H1 (cell line): ENCODE measurements at regions not wholly inside any gene's neighbourhood (a gene's known extent, or its start where the extent isn't known, plus 50 kb on each side); places are given as distances from the start of the nearest gene placed in this dataset.

Experiments used
- CTCF ChIA-PET: fragments of 300-600 bp; sonication (Branson Sonifier 250); formaldehyde crosslinking; loops from one replicate; lab custom pipeline; 2021; ENCODE audit not compliant: partially characterized antibody; lab: Charles Lee
- POLR2A ChIA-PET: fragments of 300-600 bp; sonication (Branson Sonifier 250); formaldehyde crosslinking; loops from one replicate; lab custom pipeline; 2021; ENCODE audit warnings: inconsistent platforms; ENCODE audit not compliant: partially characterized antibody; lab: Charles Lee
- DNase-seq, 2 experiments: peaks; one replicate each; pipeline versions ENCODE4 v3.0.0 to v3.0.0-alpha.2; 2010 to 2022; ENCODE audit warnings: low spot score in 2 of 2, low read depth in 1 of 2, mixed read lengths in 1 of 2
- FAIRE-seq: peaks from 2 replicates; lab custom pipeline; 2011; peaks lifted over from hg19 to GRCh38; lab: Jason Lieb, UNC
- H2AFZ ChIP-seq: 2 replicates; pipeline ENCODE4 v1.8.1; 2012; ENCODE audit warnings: low read length, inconsistent platforms
- H2AK5ac ChIP-seq: 2 replicates; pipeline ENCODE4 v1.6.1; 2013; ENCODE audit warnings: low read depth, low read length
- H2BK120ac ChIP-seq: replicated peaks from 2 replicates; pipeline ENCODE3; 2013; ENCODE audit warnings: low read depth, low read length, inconsistent platforms
- H2BK12ac ChIP-seq: 2 replicates; pipeline ENCODE4 v1.6.1; 2013; ENCODE audit warnings: low read depth, low read length
- H2BK15ac ChIP-seq: 2 replicates; pipeline ENCODE4 v1.6.1; 2013; ENCODE audit warnings: low read length
- H2BK20ac ChIP-seq: 2 replicates; pipeline ENCODE4 v1.6.1; 2013; ENCODE audit warnings: low read length
- H2BK5ac ChIP-seq: 2 replicates; pipeline ENCODE4 v1.6.1; 2013; ENCODE audit warnings: low read depth, low read length
- H3K14ac ChIP-seq: 2 replicates; pipeline ENCODE4 v1.6.1; 2013; ENCODE audit warnings: inconsistent platforms; ENCODE audit not compliant: insufficient read length
- H3K18ac ChIP-seq: 2 replicates; pipeline ENCODE4 v1.6.1; 2013; ENCODE audit warnings: low read length; ENCODE audit errors: extremely low read depth
- H3K23ac ChIP-seq: 2 replicates; pipeline ENCODE4 v1.6.1; 2013; ENCODE audit warnings: inconsistent platforms; ENCODE audit not compliant: insufficient read length
- H3K23me2 ChIP-seq: 2 replicates; pipeline ENCODE4 v1.6.1; 2013; ENCODE audit warnings: low read depth, low read length
- H3K27ac ChIP-seq: 2 replicates; pipeline ENCODE4 v1.6.1; 2011; ENCODE audit warnings: low read depth, low read length, inconsistent platforms
- H3K27me3 ChIP-seq, 4 experiments: replicated peaks in 1 of 4; 1 replicate in 1 of 4; 2 replicates in 3 of 4; pipeline versions ENCODE4 v1.6.1 to v1.8.1; 2011 to 2013; ENCODE audit warnings: low read length in 3 of 4, mild to moderate bottlenecking in 3 of 4, inconsistent platforms in 2 of 4, mixed read lengths in 2 of 4, moderate library complexity in 1 of 4; ENCODE audit not compliant: control insufficient read depth in 3 of 4, insufficient read depth in 3 of 4; ENCODE audit errors: extremely low read depth in 1 of 4
- H3K36me3 ChIP-seq, 4 experiments: 2 replicates each; pipeline versions ENCODE4 v1.6.1 to v1.8.1; 2011 to 2013; ENCODE audit warnings: mild to moderate bottlenecking in 4 of 4, low read length in 3 of 4, moderate library complexity in 2 of 4, control low read depth in 1 of 4, inconsistent platforms in 1 of 4; ENCODE audit not compliant: insufficient read depth in 4 of 4, control insufficient read depth in 2 of 4
- H3K4ac ChIP-seq: replicated peaks from 2 replicates; pipeline ENCODE3; 2013; ENCODE audit warnings: low read length, low read depth, mixed read lengths, inconsistent platforms; ENCODE audit not compliant: insufficient read length
- H3K4me1 ChIP-seq, 4 experiments: replicated peaks in 1 of 4; 1 replicate in 1 of 4; 2 replicates in 3 of 4; pipeline versions ENCODE4 v1.6.1 to v1.8.1; 2011 to 2013; ENCODE audit warnings: low read length in 3 of 4, inconsistent platforms in 2 of 4, mixed read lengths in 1 of 4; ENCODE audit not compliant: insufficient read depth in 4 of 4, control insufficient read depth in 3 of 4
- H3K4me2 ChIP-seq, 2 experiments: 2 replicates each; pipeline versions ENCODE4 v1.6.1 to v1.8.1; 2011 to 2013; ENCODE audit warnings: low read depth in 2 of 2, low read length in 2 of 2, control low read depth in 1 of 2, inconsistent platforms in 1 of 2, mild to moderate bottlenecking in 1 of 2; ENCODE audit not compliant: insufficient read depth in 1 of 2
- H3K4me3 ChIP-seq, 4 experiments: fragments of 200-600, 300-600 bp in 1 of 4; sonication (generic), shearing (Covaris generic), sonication (Bioruptor Twin) in 1 of 4; 2 replicates each; pipeline versions ENCODE4 v1.5.1 to v1.8.1; 2011 to 2016; ENCODE audit warnings: low read length in 4 of 4, low read depth in 3 of 4, control low read depth in 2 of 4, inconsistent platforms in 2 of 4, mild to moderate bottlenecking in 2 of 4, mixed read lengths in 1 of 4, moderate library complexity in 1 of 4; ENCODE audit not compliant: insufficient read depth in 2 of 4; ENCODE audit errors: extremely low read depth in 1 of 4
- H3K56ac ChIP-seq: replicated peaks from 2 replicates; pipeline ENCODE3; 2013; ENCODE audit warnings: low read depth, mild to moderate bottlenecking, mixed read lengths, low read length, inconsistent platforms; ENCODE audit not compliant: insufficient read length
- H3K79me1 ChIP-seq: 2 replicates; pipeline ENCODE4 v1.6.1; 2013; ENCODE audit warnings: low read depth, low read length, control low read depth
- H3K79me2 ChIP-seq, 2 experiments: 2 replicates each; pipeline versions ENCODE4 v1.6.1 to v1.8.1; 2012 to 2013; ENCODE audit warnings: low read length in 2 of 2, mild to moderate bottlenecking in 2 of 2, inconsistent platforms in 1 of 2; ENCODE audit not compliant: insufficient read depth in 2 of 2, control insufficient read depth in 1 of 2
- H3K9ac ChIP-seq, 4 experiments: replicated peaks in 1 of 4; 1 replicate in 1 of 4; 2 replicates in 3 of 4; pipeline versions ENCODE4 v1.6.1 to v1.8.1; 2011 to 2013; ENCODE audit warnings: low read depth in 3 of 4, low read length in 3 of 4, control low read depth in 2 of 4, mild to moderate bottlenecking in 2 of 4, moderate library complexity in 2 of 4, inconsistent platforms in 1 of 4; ENCODE audit errors: extremely low read depth in 1 of 4
- H3K9me3 ChIP-seq, 2 experiments: 2 replicates each; pipeline versions ENCODE4 v1.6.1 to v1.8.1; 2012 to 2013; ENCODE audit warnings: mild to moderate bottlenecking in 2 of 2, moderate library complexity in 2 of 2, control low read depth in 1 of 2, inconsistent platforms in 1 of 2, low read depth in 1 of 2, low read length in 1 of 2, mixed read lengths in 1 of 2; ENCODE audit not compliant: insufficient read depth in 2 of 2
- H4K20me1 ChIP-seq, 2 experiments: replicated peaks in 1 of 2; 2 replicates each; pipeline versions ENCODE3 to v1.8.1; 2011 to 2013; ENCODE audit warnings: inconsistent platforms in 2 of 2, low read length in 2 of 2, mild to moderate bottlenecking in 1 of 2; ENCODE audit not compliant: insufficient read depth in 2 of 2, control insufficient read depth in 1 of 2
- H4K5ac ChIP-seq: 2 replicates; pipeline ENCODE4 v1.6.1; 2013; ENCODE audit warnings: low read length, low read depth, mixed read lengths, inconsistent platforms; ENCODE audit not compliant: insufficient read length
- H4K8ac ChIP-seq: 2 replicates; pipeline ENCODE4 v1.8.0; 2013; ENCODE audit warnings: mild to moderate bottlenecking, moderate library complexity, low read length, inconsistent platforms; ENCODE audit not compliant: insufficient read depth; ENCODE audit errors: extremely low read depth
- H4K91ac ChIP-seq: replicated peaks from 2 replicates; pipeline ENCODE3; 2013; ENCODE audit warnings: low read length, mixed read lengths, inconsistent platforms; ENCODE audit not compliant: insufficient read length
- TF ChIP-seq, protein P1 (sequence below): IDR thresholded peaks from 2 replicates; pipeline ENCODE4 v1.6.1; 2011; ENCODE audit warnings: low read depth, mild to moderate bottlenecking, low read length; ENCODE audit not compliant: insufficient read depth

DNA sequence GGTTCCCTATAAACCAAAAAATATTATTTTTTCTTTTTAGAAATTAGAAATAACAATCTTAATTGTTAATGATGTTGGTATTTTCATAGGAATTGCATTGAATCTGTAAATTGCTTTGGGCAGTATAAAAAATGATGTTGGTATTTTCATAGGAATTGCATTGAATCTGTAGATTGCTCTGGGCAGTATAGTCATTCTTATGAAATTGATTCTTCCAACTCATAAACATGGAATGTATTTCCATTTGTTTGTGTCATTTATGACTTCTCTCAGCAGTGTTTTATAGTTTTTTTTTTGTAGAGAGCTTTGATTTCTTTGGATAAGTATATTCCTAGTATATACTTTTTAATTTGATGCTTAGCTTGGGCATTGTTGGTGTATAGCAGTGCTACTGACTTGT, 82.0 kb upstream of the NT5C1B start:
- CTCF ChIA-PET, result no interaction called here
- H3K4me2 ChIP-seq, result no peak overlapping the region
- H3K79me2 ChIP-seq, result no peaks in the 10 kb centered on the region

More for the DNA sequence above, 82.0 kb upstream of the NT5C1B start:
- H3K4me3 ChIP-seq, result no peak overlapping the region
- no peak overlapping the region for H2BK120ac ChIP-seq
- no peaks in the 10 kb centered on the region for H3K27me3 ChIP-seq
- no peak overlapping the region for H3K18ac ChIP-seq
- no peak overlapping the region for H2AK5ac ChIP-seq
- no peak overlapping the region for H2BK15ac ChIP-seq
- no peaks in the 10 kb centered on the region for H3K4me1 ChIP-seq
- H3K23ac ChIP-seq, result no peak overlapping the region
- H3K4ac ChIP-seq, result no peak overlapping the region
- H4K91ac ChIP-seq, result no peak overlapping the region
- H4K5ac ChIP-seq, result no peak overlapping the region
- TF ChIP-seq, protein P1, sequence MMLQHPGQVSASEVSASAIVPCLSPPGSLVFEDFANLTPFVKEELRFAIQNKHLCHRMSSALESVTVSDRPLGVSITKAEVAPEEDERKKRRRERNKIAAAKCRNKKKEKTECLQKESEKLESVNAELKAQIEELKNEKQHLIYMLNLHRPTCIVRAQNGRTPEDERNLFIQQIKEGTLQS, result no peak
- POLR2A ChIA-PET, result no interaction called here
- no peaks in the 10 kb centered on the region for H3K23me2 ChIP-seq
- no peak for FAIRE-seq
- no peak overlapping the region for H3K56ac ChIP-seq
- H3K36me3 ChIP-seq, result no peaks in the 10 kb centered on the region
- H2BK20ac ChIP-seq, result no peak overlapping the region
- H3K27ac ChIP-seq, result no peak overlapping the region
- H2AFZ ChIP-seq, result no peak overlapping the region
- H3K9ac ChIP-seq, result no peak overlapping the region
- no peaks in the 10 kb centered on the region for H3K9me3 ChIP-seq
- H4K8ac ChIP-seq, result no peak overlapping the region
- no peak overlapping the region for H3K14ac ChIP-seq
- no peak overlapping the region for H2BK5ac ChIP-seq
- no peaks in the 10 kb centered on the region for H3K79me1 ChIP-seq
- no peak for DNase-seq
- no peaks in the 10 kb centered on the region for H4K20me1 ChIP-seq
- no peak overlapping the region for H2BK12ac ChIP-seq
